GM12878 (cell line): ENCODE measurements at regions not wholly inside any gene's neighbourhood (a gene's known extent, or its start where the extent isn't known, plus 50 kb on each side); places are given as distances from the start of the nearest gene placed in this dataset.

Experiments
- CTCF ChIP-seq, 3 experiments: IDR thresholded peaks in 2 of 3; conservative IDR thresholded peaks in 1 of 3; 2 replicates each; pipeline ENCODE4 v1.5.1; 2011; ENCODE audit warnings: low read depth in 3 of 3, low read length in 3 of 3, mild to moderate bottlenecking in 3 of 3, control low read depth in 2 of 3, moderate library complexity in 2 of 3, inconsistent platforms in 1 of 3, mixed read lengths in 1 of 3; ENCODE audit not compliant: control insufficient read depth in 2 of 3, insufficient read depth in 1 of 3; ENCODE audit errors: extremely low read depth in 1 of 3
- RFX5 ChIP-seq: IDR thresholded peaks from 2 replicates; pipeline ENCODE4 v1.6.1; 2011; ENCODE audit warnings: low read depth, low read length, improper control_type of control experiment
- SIX5 ChIP-seq: IDR thresholded peaks from 2 replicates; pipeline ENCODE4 v1.6.1; 2011; ENCODE audit warnings: mild to moderate bottlenecking, low read depth, low read length, moderate library complexity; ENCODE audit not compliant: severe bottlenecking
- SRF ChIP-seq, 2 experiments: IDR thresholded peaks; 2 replicates each; pipeline ENCODE4 v1.6.1; 2011; ENCODE audit warnings: low read depth in 2 of 2, low read length in 2 of 2, mild to moderate bottlenecking in 1 of 2, moderate library complexity in 1 of 2
- ZZZ3 ChIP-seq: IDR thresholded peaks from 2 replicates; pipeline ENCODE4 v1.6.1; 2011; ENCODE audit warnings: low read depth; ENCODE audit not compliant: control insufficient read depth, insufficient read length

GRCh38 chr12:45582536-45582935, 147.0 kb upstream of the ARID2 start:
- no peak for TF ChIP-seq ZZZ3
- TF ChIP-seq CTCF (IDR thresholded peaks at IDR 0.05 in 2 of 3, conservative IDR thresholded peaks at IDR 0.05 in 1 of 3; ENCODE audit: control insufficient read depth in 2 of 3, extremely low read depth in 1 of 3, insufficient read depth in 1 of 3, low read depth in 3 of 3, low read length in 3 of 3): no peak
- TF ChIP-seq RFX5: no peak
- TF ChIP-seq SIX5: no peak
- TF ChIP-seq SRF (IDR thresholded peaks at IDR 0.05; ENCODE audit: low read depth in 2 of 2, low read length in 2 of 2): no peak
